Muscle of back (tissue), 3 donors: ENCODE measurements at regions not wholly inside any gene's neighbourhood (a gene's known extent, or its start where the extent isn't known, plus 50 kb on each side); places are given as distances from the start of the nearest gene placed in this dataset.
"Not testable (repeated sequence)": the region's sequence is repeated elsewhere in the genome, so short reads cannot be mapped to it uniquely, and the experiment has no call there.

ENCODE experiments used
- DNase-seq, 3 donors: peaks; one replicate each; pipeline versions ENCODE4 v3.0.0 to v3.0.0-alpha.2; 2013

GRCh38 chr6:126963077-126963809, 155.2 kb upstream of the RSPO3 start:
- no peak for DNase-seq

- DNase-seq = peak; percentile 8 to 55 (median 28)
These were observed 151.0 kb upstream of the RSPO3 start for GRCh38 chr6:126967296-126968005.

- no peak for DNase-seq
These were observed 142.1 kb upstream of the RSPO3 start for GRCh38 chr6:126976253-126976797.

- DNase-seq = no peak
These were observed 134.7 kb upstream of the RSPO3 start for GRCh38 chr6:126983779-126984178.

- not testable (repeated sequence) for DNase-seq
These were observed 130.3 kb upstream of the RSPO3 start for GRCh38 chr6:126988125-126988524.

- DNase-seq = no peak
These were observed 117.8 kb upstream of the RSPO3 start for GRCh38 chr6:127000631-127001030.

- no peak for DNase-seq
These were observed 104.6 kb upstream of the RSPO3 start for GRCh38 chr6:127013865-127014264.

- no peak for DNase-seq
These were observed 102.6 kb upstream of the RSPO3 start for GRCh38 chr6:127015858-127016257.

GRCh38 chr6:127019828-127020227, 98.6 kb upstream of the RSPO3 start:
- DNase-seq = no peak

- DNase-seq = peak; percentile 33 to 65 (median 34)
These were observed 96.2 kb upstream of the RSPO3 start for GRCh38 chr6:127022302-127022701.

- no peak for DNase-seq
These were observed 95.3 kb upstream of the RSPO3 start for GRCh38 chr6:127023001-127023778.

- no peak for DNase-seq
These were observed 92.2 kb upstream of the RSPO3 start for GRCh38 chr6:127026247-127026646.

- DNase-seq = no peak
These were observed 88.4 kb upstream of the RSPO3 start for GRCh38 chr6:127030111-127030510.

- DNase-seq = no peak
These were observed 87.6 kb upstream of the RSPO3 start for GRCh38 chr6:127030836-127031235.

GRCh38 chr6:127031511-127031910, 87.0 kb upstream of the RSPO3 start:
- peak in 2 of 3 donors; percentile 21 to 26 for DNase-seq

GRCh38 chr6:127032971-127033370, 85.5 kb upstream of the RSPO3 start:
- no peak for DNase-seq

- peak in 1 of 3 donors; percentile 69 for DNase-seq
These were observed 66.8 kb upstream of the RSPO3 start for GRCh38 chr6:127051571-127052260.

GRCh38 chr6:127053032-127053874, 65.2 kb upstream of the RSPO3 start:
- DNase-seq = no peak

- no peak for DNase-seq
These were observed 64.6 kb upstream of the RSPO3 start for GRCh38 chr6:127053875-127054235.

- DNase-seq = peak in 1 of 3 donors; percentile 24
These were observed 60.4 kb upstream of the RSPO3 start for GRCh38 chr6:127058027-127058426.

GRCh38 chr6:127058936-127059335, 59.5 kb upstream of the RSPO3 start:
- DNase-seq = no peak
